GM21515 (cell line): ENCODE measurements at regions not wholly inside any gene's neighbourhood (a gene's known extent, or its start where the extent isn't known, plus 50 kb on each side); places are given as distances from the start of the nearest gene placed in this dataset.

Experiments
- ATAC-seq: cut with Tn5 transposase; IDR thresholded peaks from one replicate; pipeline ENCODE4 v1.9.1; 2021; ENCODE audit not compliant: unreplicated experiment

DNA sequence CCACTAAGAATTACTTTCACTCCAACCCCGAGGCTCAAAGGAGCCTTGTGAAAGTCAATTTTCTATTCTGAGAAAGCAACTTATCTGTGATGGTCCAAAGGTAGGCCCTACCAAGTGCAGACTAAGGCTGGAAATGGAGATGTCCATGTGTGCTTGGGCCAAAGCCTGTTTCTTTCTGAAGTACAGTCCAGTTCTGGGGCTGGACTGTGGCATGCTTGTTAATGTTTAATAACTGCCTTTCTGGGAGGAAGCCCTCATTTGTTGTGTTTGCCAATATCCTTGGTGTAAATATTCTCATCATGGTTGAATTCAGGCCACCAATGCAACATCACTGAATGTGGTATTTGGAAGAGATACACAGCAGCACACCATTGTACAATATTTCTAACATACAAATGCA, 182.3 kb upstream of the BCL6 start:
- ATAC-seq = no peak

GRCh38 chr3:187929112-187929816, 184.0 kb upstream of the BCL6 start:
- ATAC-seq = no peak

- ATAC-seq = no peak
Observed at GRCh38 chr3:187930021-187930420, 184.8 kb upstream of the BCL6 start.

DNA sequence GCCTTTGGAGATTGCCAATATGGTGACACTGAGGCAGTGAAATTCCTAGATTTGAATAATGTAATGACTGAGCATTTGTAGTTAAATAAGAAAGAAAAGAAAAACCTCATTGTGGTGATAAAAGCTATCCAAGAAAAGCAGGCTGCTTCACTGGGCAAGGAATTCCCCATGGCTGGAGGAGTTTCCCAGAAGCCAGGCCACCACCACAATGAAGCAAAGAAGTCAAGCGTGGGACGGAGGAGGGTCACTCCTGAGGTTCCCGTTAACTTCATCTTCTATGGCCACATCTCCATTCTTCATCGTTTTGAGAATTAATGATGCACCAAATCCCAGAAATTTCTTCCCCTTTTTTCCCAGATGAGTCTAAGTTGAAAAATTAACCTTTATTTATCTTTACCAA, 185.8 kb upstream of the BCL6 start:
- no peak for ATAC-seq

DNA sequence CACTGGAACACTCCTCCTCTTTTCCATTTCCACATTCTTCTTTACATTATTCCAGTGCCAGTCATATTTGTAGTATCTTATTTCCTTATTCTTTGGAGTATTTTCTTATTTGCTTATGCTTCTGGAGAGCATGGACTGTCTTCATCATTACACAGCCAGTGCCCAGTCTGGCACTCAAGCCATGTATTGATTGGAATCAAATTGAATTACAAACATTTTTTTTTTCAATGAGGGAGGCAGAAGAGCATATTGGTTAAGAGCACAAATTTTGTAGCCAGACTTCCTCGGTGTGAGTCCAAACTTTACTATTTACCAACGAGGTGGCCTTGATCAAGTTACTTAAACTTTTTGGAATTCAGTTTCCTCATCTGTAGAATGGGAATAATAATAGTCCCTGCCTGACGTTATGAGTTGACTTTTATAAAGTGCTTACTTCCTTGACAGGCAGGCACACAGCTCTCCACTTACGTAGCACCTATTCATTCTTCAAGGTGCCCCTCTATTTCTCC, 186.6 kb upstream of the BCL6 start:
- no peak for ATAC-seq

- ATAC-seq = no peak
Observed at GRCh38 chr3:187932530-187932929, 187.3 kb upstream of the BCL6 start.

DNA sequence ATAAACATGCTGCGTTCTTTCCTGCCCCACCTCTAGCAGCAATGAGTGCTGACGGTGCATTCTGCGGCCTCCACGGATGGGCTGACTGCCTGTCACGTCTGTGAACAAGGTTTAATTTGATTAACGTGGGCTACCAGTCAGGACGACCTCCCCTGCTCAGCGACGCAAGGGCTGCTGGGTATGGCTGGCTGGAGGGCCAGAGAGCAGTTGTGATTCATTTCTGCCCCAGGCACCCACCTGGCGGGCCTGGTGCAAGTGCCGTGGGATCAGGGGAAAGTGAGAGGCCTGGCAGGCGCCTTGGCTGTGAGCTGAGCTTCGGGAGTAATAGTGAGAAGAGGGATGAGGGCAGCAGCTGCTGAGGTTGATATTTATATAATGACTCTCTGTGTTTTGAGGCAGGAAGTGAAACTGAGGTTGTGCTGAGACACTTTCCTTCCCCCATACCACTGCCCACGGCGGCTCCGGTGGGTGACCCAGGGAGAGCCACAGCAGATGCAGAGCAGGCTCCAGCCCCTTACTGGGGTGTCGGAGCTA, 190.4 kb upstream of the BCL6 start:
- peak; percentile 95 for ATAC-seq

- ATAC-seq = no peak
Observed at GRCh38 chr3:187936676-187937075, 191.4 kb upstream of the BCL6 start.

DNA sequence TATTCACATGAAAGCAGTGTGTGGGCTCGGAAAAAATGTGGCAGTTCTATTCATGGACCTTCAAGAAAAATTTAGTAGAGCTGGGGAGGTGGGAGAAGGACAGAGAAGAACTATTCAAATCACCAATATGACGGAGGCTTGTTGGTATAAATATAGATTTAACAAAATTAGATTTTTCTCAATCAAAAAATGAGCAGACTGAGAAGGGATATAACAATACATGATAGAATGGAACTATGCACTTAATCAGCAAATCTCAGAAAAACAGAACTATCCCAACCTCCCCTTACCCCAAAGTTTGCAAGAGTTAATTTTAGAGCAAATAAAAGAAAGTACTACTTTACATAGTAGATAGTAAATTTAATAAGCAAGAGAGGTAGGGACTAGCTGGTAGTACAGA, 194.6 kb upstream of the BCL6 start:
- no peak for ATAC-seq

GRCh38 chr3:187941135-187941847, 196.0 kb upstream of the BCL6 start:
- ATAC-seq = no peak

DNA sequence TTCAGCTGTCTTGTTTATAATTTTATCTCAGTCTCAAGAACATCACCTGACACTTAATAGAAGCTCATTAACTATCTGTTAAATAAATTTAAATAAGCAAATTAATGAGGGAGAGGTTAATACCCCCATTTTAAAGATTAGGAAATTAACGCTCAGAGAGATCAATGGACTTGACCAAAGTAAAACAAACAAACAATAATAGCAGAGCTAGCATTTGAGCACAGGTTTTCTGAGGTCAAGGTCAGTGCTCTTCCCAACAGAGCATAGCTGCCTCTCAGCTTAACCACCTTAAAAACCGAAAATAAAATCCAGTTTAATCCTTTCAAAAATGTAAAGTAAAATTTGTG, 196.6 kb upstream of the BCL6 start:
- ATAC-seq = no peak

GRCh38 chr3:187942658-187943241, 197.5 kb upstream of the BCL6 start:
- ATAC-seq = peak; percentile 53

- no peak for ATAC-seq
Observed at GRCh38 chr3:187943677-187944389, 198.6 kb upstream of the BCL6 start.

GRCh38 chr3:187944390-187945179, 199.3 kb upstream of the BCL6 start:
- no peak for ATAC-seq

DNA sequence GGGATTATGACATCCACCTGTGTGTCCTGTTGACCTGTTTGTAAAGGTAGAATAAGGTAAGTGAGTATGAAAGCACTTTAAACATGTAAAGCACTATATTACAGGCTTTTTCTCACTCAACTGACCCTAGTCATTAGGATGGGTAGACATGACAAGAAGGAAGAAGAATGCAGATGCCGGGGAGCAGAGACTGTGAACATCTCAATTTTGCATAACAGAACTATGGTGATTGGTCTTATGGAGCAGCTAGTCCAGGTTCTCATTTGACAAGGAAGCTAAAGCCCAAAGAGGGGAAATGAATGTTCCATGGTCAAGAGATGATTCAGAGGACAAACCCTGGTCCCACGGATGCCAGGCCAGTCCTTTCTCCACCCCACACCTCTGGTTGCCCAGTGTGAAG, 200.1 kb upstream of the BCL6 start:
- no peak for ATAC-seq

DNA sequence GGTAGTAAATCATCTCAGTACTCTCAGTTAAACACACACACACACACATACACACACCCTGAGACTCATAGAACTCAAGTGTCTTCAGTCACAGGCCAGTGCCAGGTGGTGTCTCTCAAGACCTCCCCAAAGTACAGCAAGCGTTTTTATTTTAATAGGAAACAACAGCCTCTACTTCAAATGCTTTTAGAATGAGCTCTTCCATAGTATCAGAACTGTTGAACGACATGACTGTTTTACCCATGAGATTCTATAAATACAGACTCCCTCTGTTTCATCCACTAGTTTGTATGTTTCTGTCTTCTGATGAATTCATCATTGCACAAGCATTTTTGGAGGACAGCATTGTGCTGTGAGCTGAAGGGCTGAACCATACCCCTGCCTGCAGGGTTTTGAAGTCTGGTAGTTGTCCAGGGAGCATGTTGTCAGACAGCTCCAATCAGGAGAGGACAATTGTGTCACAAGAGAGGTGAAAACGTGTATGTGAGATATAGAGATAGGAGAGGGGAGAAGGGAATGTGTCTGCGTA, 201.0 kb upstream of the BCL6 start:
- no peak for ATAC-seq

- ATAC-seq = no peak
Observed at GRCh38 chr3:187946981-187947380, 201.7 kb upstream of the BCL6 start.

- no peak for ATAC-seq
Observed at GRCh38 chr3:187947927-187948682, 202.8 kb upstream of the BCL6 start.

- no peak for ATAC-seq
Observed at GRCh38 chr3:187949093-187949820, 204.0 kb upstream of the BCL6 start.
